Hepatocyte (in vitro differentiated cells): ENCODE measurements at regions not wholly inside any gene's neighbourhood (a gene's known extent, or its start where the extent isn't known, plus 50 kb on each side); places are given as distances from the start of the nearest gene placed in this dataset.

Source experiments
- DNase-seq: peaks from one replicate; pipeline ENCODE4 v3.0.0-alpha.2; 2016; ENCODE audit warnings: low spot score
- H2AFZ ChIP-seq: fragments of 200-600 bp; sonication (generic); 2 replicates; pipeline ENCODE4 v1.6.0; 2016; ENCODE audit warnings: antibody characterized with exemption, mild to moderate bottlenecking
- H3K27ac ChIP-seq: fragments of 200-600 bp; sonication (generic); 2 replicates; pipeline ENCODE4 v1.5.1; 2016; ENCODE audit warnings: mild to moderate bottlenecking
- H3K27me3 ChIP-seq: fragments of 200-600 bp; sonication (generic); 2 replicates; pipeline ENCODE4 v1.6.1; 2016
- H3K36me3 ChIP-seq: fragments of 200-600 bp; sonication (generic); replicated peaks from 2 replicates; pipeline ENCODE4 v1.5.1; 2016; ENCODE audit warnings: low read depth; ENCODE audit not compliant: insufficient read depth
- H3K4me1 ChIP-seq: fragments of 200-600 bp; sonication (generic); 2 replicates; pipeline ENCODE4 v1.5.1; 2016; ENCODE audit warnings: mild to moderate bottlenecking, moderate library complexity; ENCODE audit not compliant: insufficient read depth
- H3K4me2 ChIP-seq: fragments of 200-600 bp; sonication (generic); 2 replicates; pipeline ENCODE4 v1.6.0; 2016
- H3K4me3 ChIP-seq: fragments of 200-600 bp; sonication (generic); 2 replicates; pipeline ENCODE4 v1.5.1; 2016; ENCODE audit warnings: mild to moderate bottlenecking
- H3K79me2 ChIP-seq: fragments of 200-600 bp; sonication (generic); 2 replicates; pipeline ENCODE4 v1.6.0; 2017; ENCODE audit warnings: mild to moderate bottlenecking
- H3K9me2 ChIP-seq: fragments of 200-600 bp; sonication (generic); replicated peaks from 2 replicates; pipeline ENCODE4 v1.6.0; 2017; ENCODE audit warnings: mild to moderate bottlenecking; ENCODE audit not compliant: insufficient read depth
- H3K9me3 ChIP-seq: fragments of 200-600 bp; sonication (generic); 2 replicates; pipeline ENCODE4 v1.5.1; 2016; ENCODE audit warnings: low read depth, mild to moderate bottlenecking
- H4K20me1 ChIP-seq: fragments of 200-600 bp; sonication (generic); 2 replicates; pipeline ENCODE4 v1.6.0; 2016; ENCODE audit warnings: mild to moderate bottlenecking; ENCODE audit not compliant: insufficient read depth, poor library complexity, severe bottlenecking
- CTCF ChIP-seq: fragments of 200-600 bp; sonication (generic); IDR thresholded peaks from 2 replicates; pipeline ENCODE4 v1.5.1; 2016; ENCODE audit warnings: antibody characterized with exemption, mild to moderate bottlenecking; ENCODE audit not compliant: poor library complexity
- EZH2 ChIP-seq: fragments of 200-600 bp; sonication (generic); IDR thresholded peaks from 2 replicates; pipeline ENCODE4 v1.6.1; 2016; ENCODE audit warnings: antibody characterized with exemption, mild to moderate bottlenecking, borderline replicate concordance
- EZH2phosphoT487 ChIP-seq: fragments of 200-600 bp; sonication (generic); IDR thresholded peaks from one replicate; pipeline ENCODE4 v1.6.1; 2018; ENCODE audit warnings: antibody characterized with exemption, mild to moderate bottlenecking, low read depth, moderate library complexity; ENCODE audit not compliant: unreplicated experiment, severe bottlenecking
- WGBS: methylation state at CpG from one replicate; pipeline ENCODE4 v1.1.6; 2016; ENCODE audit warnings: low lambda C conversion rate; ENCODE audit errors: missing lambda C conversion rate; 5-methylcytosine and 5-hydroxymethylcytosine counted together

- Histone ChIP-seq H3K9me2 (no peaks in the 10 kb centered on the region), H3K36me3 (no peaks in the 10 kb centered on the region), H3K27ac (peak overlapping the region; percentile 63), H4K20me1 (no peaks in the 10 kb centered on the region), H2AFZ (no peak overlapping the region), H3K27me3 (no peaks in the 10 kb centered on the region), H3K4me2 (no peak overlapping the region), H3K79me2 (no peaks in the 10 kb centered on the region), H3K9me3 (no peaks in the 10 kb centered on the region), H3K4me1 (peaks cover 17% of the 10 kb centered on the region), H3K4me3 (no peak overlapping the region)
- peak; percentile 52 for DNase-seq
- WGBS: 69% methylated on average over 12 of the region's 12 CpGs
- TF ChIP-seq EZH2 (no peak), CTCF (no peak), EZH2phosphoT487 (no peak)
Measured at GRCh38 chr20:23165307-23165750, 79.2 kb upstream of the CD93 start.

GRCh38 chr20:23164176-23164601 is 78.1 kb upstream of the CD93 start:
- Histone ChIP-seq H3K79me2 (no peaks in the 10 kb centered on the region), H4K20me1 (no peaks in the 10 kb centered on the region), H3K27ac (peak overlapping the region; percentile 63), H2AFZ (no peak overlapping the region), H3K9me3 (no peaks in the 10 kb centered on the region), H3K4me2 (peak overlapping the region; percentile 39), H3K36me3 (no peaks in the 10 kb centered on the region), H3K9me2 (no peaks in the 10 kb centered on the region), H3K4me1 (peaks cover 17% of the 10 kb centered on the region), H3K4me3 (no peak overlapping the region), H3K27me3 (no peaks in the 10 kb centered on the region)
- TF ChIP-seq EZH2phosphoT487 (no peak), CTCF (no peak), EZH2 (no peak)
- DNase-seq: peak; percentile 72
- WGBS: 60% methylated on average over 13 of the region's 13 CpGs

GRCh38 chr20:23163562-23163961 is 77.4 kb upstream of the CD93 start:
- Histone ChIP-seq H3K27me3 (no peaks in the 10 kb centered on the region), H3K4me2 (no peak overlapping the region), H3K27ac (no peak overlapping the region), H3K79me2 (no peaks in the 10 kb centered on the region), H3K4me3 (no peak overlapping the region), H3K4me1 (peaks cover 17% of the 10 kb centered on the region), H4K20me1 (no peaks in the 10 kb centered on the region), H3K9me3 (no peaks in the 10 kb centered on the region), H3K36me3 (no peaks in the 10 kb centered on the region), H2AFZ (no peak overlapping the region), H3K9me2 (no peaks in the 10 kb centered on the region)
- no peak for DNase-seq
- WGBS: over 99% methylated on average over 6 of the region's 6 CpGs
- no peak for TF ChIP-seq EZH2phosphoT487
- TF ChIP-seq EZH2: no peak
- no peak for TF ChIP-seq CTCF

- H3K4me3 ChIP-seq: no peak overlapping the region
- H3K9me3 ChIP-seq: no peaks in the 10 kb centered on the region
- no peaks in the 10 kb centered on the region for H3K27me3 ChIP-seq
- H3K27ac ChIP-seq: no peak overlapping the region
- H3K9me2 ChIP-seq: no peaks in the 10 kb centered on the region
- no peak for DNase-seq
- H4K20me1 ChIP-seq: no peaks in the 10 kb centered on the region
- TF ChIP-seq EZH2phosphoT487 (no peak), EZH2 (no peak), CTCF (no peak)
- peaks cover 17% of the 10 kb centered on the region for H3K4me1 ChIP-seq
- H3K36me3 ChIP-seq: no peaks in the 10 kb centered on the region
- H2AFZ ChIP-seq: no peak overlapping the region
- H3K79me2 ChIP-seq: no peaks in the 10 kb centered on the region
- no peak overlapping the region for H3K4me2 ChIP-seq
- WGBS: 95% methylated on average over 5 of the region's 5 CpGs
Measured at GRCh38 chr20:23162887-23163286, 76.8 kb upstream of the CD93 start.
